ENCODE measurements at regions not wholly inside any gene's neighbourhood (a gene's known extent, or its start where the extent isn't known, plus 50 kb on each side); places are given as distances from the start of the nearest gene placed in this dataset.
A peak's percentile ranks its signal among the peaks of the same experiment; 100 is the strongest.
"Not testable (repeated sequence)": the region's sequence is repeated elsewhere in the genome, so short reads cannot be mapped to it uniquely, and the experiment has no call there.

GRCh38 chr13:73162912-73163911 lies 104.4 kb downstream of the KLF5 start:
- Histone ChIP-seq H2AFZ (ENCODE audit: low read depth, low read length, poor library complexity, severe bottlenecking) (no peak overlapping the region), H3K36me3 (ENCODE audit: control insufficient read depth in 1 of 2, insufficient read depth in 2 of 2, low read length in 2 of 2) (no peaks in the 10 kb centered on the region), H3K9me3 (ENCODE audit: control insufficient read depth in 1 of 2, insufficient read depth in 1 of 2, low read depth in 1 of 2, low read length in 2 of 2) (peaks cover 0 to 4% of the 10 kb centered on the region in 2 experiments; a peak in 1 of 4 replicates), H3K79me2 (ENCODE audit: insufficient read depth, low read length) (no peaks in the 10 kb centered on the region), H3K27me3 (ENCODE audit: insufficient read depth, low read length) (no peaks in the 10 kb centered on the region), H3K9ac (ENCODE audit: low read length) (no peak overlapping the region), H3K9me2 (ENCODE audit: insufficient read depth) (no peaks in the 10 kb centered on the region), H3K4me3 (replicated peaks in 1 of 2; ENCODE audit: low read depth in 1 of 2, low read length in 2 of 2) (no peak overlapping the region), H3K27ac (ENCODE audit: low read depth, low read length) (no peak overlapping the region), H3K4me1 (ENCODE audit: control insufficient read depth in 1 of 2, insufficient read depth in 2 of 2, low read length in 2 of 2) (peaks cover 5 to 16% of the 10 kb centered on the region in 2 experiments; a peak in 3 of 4 replicates), H3K4me2 (ENCODE audit: low read length) (peak overlapping the region; percentile 39), H4K20me1 (ENCODE audit: insufficient read depth) (no peaks in the 10 kb centered on the region)
- ATAC-seq (peak; percentile 81), DNase-seq (ENCODE audit: low read depth, low spot score) (peak; percentile 7)
- RAD21 ChIA-PET (ENCODE audit: low non-redundant PET in 1 of 2, low total read pairs in 2 of 2, uncharacterized antibody in 2 of 2, unreplicated experiment in 2 of 2), result no interaction called here
- intact Hi-C loops (cut with micrococcal nuclease), result no loop called here
- POLR2A ChIA-PET, result interaction anchor here (0.7 kb wide), 1 partner anchor 38 kb away, joined by 3 read pairs; no protein-coding TSS in a partner anchor
- no TSS peak for BruUV-seq (replicated peaks)
- TF ChIP-seq, protein P1, sequence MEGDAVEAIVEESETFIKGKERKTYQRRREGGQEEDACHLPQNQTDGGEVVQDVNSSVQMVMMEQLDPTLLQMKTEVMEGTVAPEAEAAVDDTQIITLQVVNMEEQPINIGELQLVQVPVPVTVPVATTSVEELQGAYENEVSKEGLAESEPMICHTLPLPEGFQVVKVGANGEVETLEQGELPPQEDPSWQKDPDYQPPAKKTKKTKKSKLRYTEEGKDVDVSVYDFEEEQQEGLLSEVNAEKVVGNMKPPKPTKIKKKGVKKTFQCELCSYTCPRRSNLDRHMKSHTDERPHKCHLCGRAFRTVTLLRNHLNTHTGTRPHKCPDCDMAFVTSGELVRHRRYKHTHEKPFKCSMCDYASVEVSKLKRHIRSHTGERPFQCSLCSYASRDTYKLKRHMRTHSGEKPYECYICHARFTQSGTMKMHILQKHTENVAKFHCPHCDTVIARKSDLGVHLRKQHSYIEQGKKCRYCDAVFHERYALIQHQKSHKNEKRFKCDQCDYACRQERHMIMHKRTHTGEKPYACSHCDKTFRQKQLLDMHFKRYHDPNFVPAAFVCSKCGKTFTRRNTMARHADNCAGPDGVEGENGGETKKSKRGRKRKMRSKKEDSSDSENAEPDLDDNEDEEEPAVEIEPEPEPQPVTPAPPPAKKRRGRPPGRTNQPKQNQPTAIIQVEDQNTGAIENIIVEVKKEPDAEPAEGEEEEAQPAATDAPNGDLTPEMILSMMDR (IDR thresholded peaks at IDR 0.05 in 2 of 3, conservative IDR thresholded peaks at IDR 0.05 in 1 of 3; ENCODE audit: borderline replicate concordance in 1 of 3, insufficient read depth in 1 of 3, low read depth in 2 of 3, low read length in 2 of 3), result no peak
- TF ChIP-seq TCF7L2 (IDR thresholded peaks at IDR 0.05; ENCODE audit: borderline replicate concordance, extremely low read depth, insufficient read depth, insufficient read length), result peak; percentile 38
- CTCF ChIA-PET, result no interaction called here

GRCh38 chr13:73160371-73161031 lies 101.7 kb downstream of the KLF5 start:
- RAD21 ChIA-PET (ENCODE audit: low non-redundant PET in 1 of 2, low total read pairs in 2 of 2, uncharacterized antibody in 2 of 2, unreplicated experiment in 2 of 2); intact Hi-C loops (cut with micrococcal nuclease); H3K27me3 ChIP-seq (ENCODE audit: insufficient read depth, low read length); H4K20me1 ChIP-seq (ENCODE audit: insufficient read depth); H3K79me2 ChIP-seq (ENCODE audit: insufficient read depth, low read length); H2AFZ ChIP-seq (ENCODE audit: low read depth, low read length, poor library complexity, severe bottlenecking); H3K9me3 ChIP-seq (ENCODE audit: control insufficient read depth in 1 of 2, insufficient read depth in 1 of 2, low read depth in 1 of 2, low read length in 2 of 2); H3K9ac ChIP-seq (ENCODE audit: low read length); H3K27ac ChIP-seq (ENCODE audit: low read depth, low read length); CTCF ChIA-PET; BruUV-seq (replicated peaks); POLR2A ChIA-PET; H3K9me2 ChIP-seq (ENCODE audit: insufficient read depth); H3K36me3 ChIP-seq (ENCODE audit: control insufficient read depth in 1 of 2, insufficient read depth in 2 of 2, low read length in 2 of 2); H3K4me3 ChIP-seq (replicated peaks in 1 of 2; ENCODE audit: low read depth in 1 of 2, low read length in 2 of 2); DNase-seq (ENCODE audit: low read depth, low spot score); H3K4me2 ChIP-seq (ENCODE audit: low read length); ATAC-seq: not testable (repeated sequence)
- H3K4me1 ChIP-seq (ENCODE audit: control insufficient read depth in 1 of 2, insufficient read depth in 2 of 2, low read length in 2 of 2), result peaks cover 5 to 16% of the 10 kb centered on the region in 2 experiments; a peak in 3 of 4 replicates

All from HCT116 (cell line).